ENCODE measurements at regions not wholly inside any gene's neighbourhood (a gene's known extent, or its start where the extent isn't known, plus 50 kb on each side); places are given as distances from the start of the nearest gene placed in this dataset.

DNA sequence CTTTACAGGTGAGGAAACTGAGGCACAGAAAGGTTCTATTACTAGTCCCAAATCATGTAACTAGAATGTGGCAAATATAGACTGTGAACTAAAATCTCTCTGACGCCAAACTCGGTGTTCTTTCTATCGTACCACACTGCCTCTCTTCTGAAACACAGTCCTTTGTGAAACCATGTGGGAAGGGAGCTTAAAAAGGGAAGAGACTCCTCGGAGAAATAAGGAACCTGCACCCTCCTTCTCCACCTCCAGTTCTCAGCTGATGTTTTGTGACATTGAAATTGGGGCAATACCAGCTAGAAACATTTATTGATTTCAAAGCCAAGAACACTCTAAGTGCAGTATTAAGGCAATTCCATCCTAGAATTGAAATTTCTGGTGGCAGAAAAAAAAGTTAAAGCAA lies 76.4 kb upstream of the DRD2 start:
- Histone ChIP-seq H4K20me1 (ENCODE audit: control insufficient read depth, insufficient read depth) (no peaks in the 10 kb centered on the region), H3K4me2 (ENCODE audit: control insufficient read depth, insufficient read depth) (no peak overlapping the region), H3K9me3 (replicated peaks; ENCODE audit: control insufficient read depth, insufficient read depth, low read length) (no peaks in the 10 kb centered on the region), H3K4me3 (no peak overlapping the region), H3K79me2 (ENCODE audit: control insufficient read depth, insufficient read depth, low read length) (no peaks in the 10 kb centered on the region), H3K27me3 (replicated peaks in 1 of 2; ENCODE audit: control insufficient read depth in 2 of 2, insufficient read depth in 2 of 2, low read length in 1 of 2) (no peaks in the 10 kb centered on the region; a peak in 2 of 4 replicates), H3K36me3 (ENCODE audit: control insufficient read depth in 2 of 2, insufficient read depth in 2 of 2, low read length in 1 of 2) (no peaks in the 10 kb centered on the region), H3K27ac (ENCODE audit: control insufficient read depth, insufficient read depth) (no peak overlapping the region), H3K9ac (ENCODE audit: control insufficient read depth, insufficient read depth, low read length) (no peak overlapping the region), H3K4me1 (ENCODE audit: control insufficient read depth, insufficient read depth, low read length) (no peaks in the 10 kb centered on the region), H2AFZ (ENCODE audit: control insufficient read depth, low read depth, low read length) (no peak overlapping the region)
- DNase-seq (ENCODE audit: low read depth, low spot score) (no peak), ATAC-seq (no peak), FAIRE-seq (no peak)
- SMC1A ChIA-PET (ENCODE audit: uncharacterized antibody, unreplicated experiment): no interaction called here
- WGBS (ENCODE audit: insufficient coverage, insufficient replicate concordance, low lambda C conversion rate, missing lambda C conversion rate): 57% methylated on average over 4 of the region's 4 CpGs
- RAD21 ChIA-PET (ENCODE audit: unreplicated experiment): no interaction called here
- CTCF ChIA-PET: no interaction called here
- in situ Hi-C loops (cut with MboI): no loop called here
- POLR2A ChIA-PET: no interaction called here
- no TSS peak for BruUV-seq (replicated peaks)
- intact Hi-C loops (cut with micrococcal nuclease; ENCODE audit: unreplicated experiment): no loop called here
- TF ChIP-seq NBN (IDR thresholded peaks at IDR 0.05) (no peak), ATF7 (IDR thresholded peaks at IDR 0.05; ENCODE audit: low read depth) (no peak), CBX3 (IDR thresholded peaks at IDR 0.05; ENCODE audit: borderline replicate concordance, low read depth) (no peak), POLR2AphosphoS5 (IDR thresholded peaks at IDR 0.05; ENCODE audit: low read length) (no peak), SRF (IDR thresholded peaks at IDR 0.05; ENCODE audit: low read depth in 2 of 2, low read length in 2 of 2) (no peak), SUPT20H (IDR thresholded peaks at IDR 0.05; ENCODE audit: borderline replicate concordance, control insufficient read depth, low read depth, low read length) (no peak), FOS (IDR thresholded peaks at IDR 0.05; ENCODE audit: borderline replicate concordance, extremely low read depth, insufficient read length) (no peak), SP1 (IDR thresholded peaks at IDR 0.05; ENCODE audit: low read depth, low read length) (no peak), CEBPB (IDR thresholded peaks at IDR 0.05; ENCODE audit: borderline replicate concordance in 1 of 2, low read depth in 2 of 2, low read length in 2 of 2) (no peak), STAT3 (IDR thresholded peaks at IDR 0.05; ENCODE audit: low read depth, low read length) (no peak)
- TF ChIP-seq, protein P1, sequence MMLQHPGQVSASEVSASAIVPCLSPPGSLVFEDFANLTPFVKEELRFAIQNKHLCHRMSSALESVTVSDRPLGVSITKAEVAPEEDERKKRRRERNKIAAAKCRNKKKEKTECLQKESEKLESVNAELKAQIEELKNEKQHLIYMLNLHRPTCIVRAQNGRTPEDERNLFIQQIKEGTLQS (IDR thresholded peaks at IDR 0.05; ENCODE audit: borderline replicate concordance, extremely low read depth, low read depth, low read length): no peak
- TF ChIP-seq, protein P2, sequence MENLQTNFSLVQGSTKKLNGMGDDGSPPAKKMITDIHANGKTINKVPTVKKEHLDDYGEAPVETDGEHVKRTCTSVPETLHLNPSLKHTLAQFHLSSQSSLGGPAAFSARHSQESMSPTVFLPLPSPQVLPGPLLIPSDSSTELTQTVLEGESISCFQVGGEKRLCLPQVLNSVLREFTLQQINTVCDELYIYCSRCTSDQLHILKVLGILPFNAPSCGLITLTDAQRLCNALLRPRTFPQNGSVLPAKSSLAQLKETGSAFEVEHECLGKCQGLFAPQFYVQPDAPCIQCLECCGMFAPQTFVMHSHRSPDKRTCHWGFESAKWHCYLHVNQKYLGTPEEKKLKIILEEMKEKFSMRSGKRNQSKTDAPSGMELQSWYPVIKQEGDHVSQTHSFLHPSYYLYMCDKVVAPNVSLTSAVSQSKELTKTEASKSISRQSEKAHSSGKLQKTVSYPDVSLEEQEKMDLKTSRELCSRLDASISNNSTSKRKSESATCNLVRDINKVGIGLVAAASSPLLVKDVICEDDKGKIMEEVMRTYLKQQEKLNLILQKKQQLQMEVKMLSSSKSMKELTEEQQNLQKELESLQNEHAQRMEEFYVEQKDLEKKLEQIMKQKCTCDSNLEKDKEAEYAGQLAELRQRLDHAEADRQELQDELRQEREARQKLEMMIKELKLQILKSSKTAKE (IDR thresholded peaks at IDR 0.05; ENCODE audit: low read depth, poor library complexity, severe bottlenecking): no peak
